ENCODE measurements at regions not wholly inside any gene's neighbourhood (a gene's known extent, or its start where the extent isn't known, plus 50 kb on each side); places are given as distances from the start of the nearest gene placed in this dataset.

DNA sequence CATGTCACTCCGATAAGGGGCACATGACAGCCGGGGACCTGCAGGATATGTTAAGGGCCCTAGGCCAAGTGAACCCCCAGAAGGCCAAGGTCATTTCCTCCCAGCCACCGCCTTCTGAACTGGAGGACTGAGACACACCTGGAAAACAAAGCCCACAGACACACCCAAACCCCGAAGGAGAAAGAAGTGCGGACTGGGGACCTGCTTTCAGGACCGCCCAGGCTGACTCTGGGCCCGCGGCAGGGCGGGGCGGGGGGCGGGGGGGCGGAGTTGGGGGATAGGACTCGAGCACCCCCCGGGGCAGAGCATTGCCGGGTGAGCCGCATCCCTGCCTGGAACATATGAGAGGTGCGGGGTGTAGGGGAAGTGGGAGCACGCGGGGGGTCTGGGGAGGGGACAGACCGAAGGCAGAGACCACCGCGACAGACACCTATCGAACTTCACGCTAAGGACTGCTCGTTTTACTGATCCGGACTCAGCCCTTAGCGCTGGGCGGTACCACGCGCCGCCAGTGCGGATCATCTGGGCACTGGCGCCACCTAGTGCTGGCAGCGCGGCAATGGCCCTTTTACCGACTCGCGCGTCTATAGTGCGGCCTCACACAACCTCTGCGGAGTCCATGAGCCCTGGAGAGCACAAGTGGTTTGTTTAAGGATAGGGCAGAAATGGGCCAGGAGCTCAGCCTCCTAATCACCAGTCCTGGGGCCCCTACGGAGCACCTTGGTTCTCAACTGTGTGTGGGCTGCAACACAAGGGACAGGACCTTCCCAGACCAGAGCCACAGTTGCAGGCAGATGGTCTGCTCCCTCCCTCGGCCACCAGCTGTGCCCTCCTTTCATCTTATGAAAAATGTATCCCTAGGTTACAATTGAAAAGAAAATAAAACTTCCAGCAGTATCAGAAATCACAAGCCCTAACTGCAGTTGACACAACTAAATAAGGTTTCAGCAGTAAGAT, 157.6 kb downstream of the HERPUD2 start:
- intact Hi-C loops (cut with DNase I; ENCODE audit: low total_unique reads): no loop called here
- no peak overlapping the region for H3K27ac ChIP-seq
- no peaks in the 10 kb centered on the region for H3K9me3 ChIP-seq
- H3K4me3 ChIP-seq: peak overlapping the region; percentile 40 to 56
- peak; percentile 89 for DNase-seq
- H3K27me3 ChIP-seq: no peaks in the 10 kb centered on the region
- H3K4me1 ChIP-seq: no peaks in the 10 kb centered on the region
- TF ChIP-seq, protein P1, sequence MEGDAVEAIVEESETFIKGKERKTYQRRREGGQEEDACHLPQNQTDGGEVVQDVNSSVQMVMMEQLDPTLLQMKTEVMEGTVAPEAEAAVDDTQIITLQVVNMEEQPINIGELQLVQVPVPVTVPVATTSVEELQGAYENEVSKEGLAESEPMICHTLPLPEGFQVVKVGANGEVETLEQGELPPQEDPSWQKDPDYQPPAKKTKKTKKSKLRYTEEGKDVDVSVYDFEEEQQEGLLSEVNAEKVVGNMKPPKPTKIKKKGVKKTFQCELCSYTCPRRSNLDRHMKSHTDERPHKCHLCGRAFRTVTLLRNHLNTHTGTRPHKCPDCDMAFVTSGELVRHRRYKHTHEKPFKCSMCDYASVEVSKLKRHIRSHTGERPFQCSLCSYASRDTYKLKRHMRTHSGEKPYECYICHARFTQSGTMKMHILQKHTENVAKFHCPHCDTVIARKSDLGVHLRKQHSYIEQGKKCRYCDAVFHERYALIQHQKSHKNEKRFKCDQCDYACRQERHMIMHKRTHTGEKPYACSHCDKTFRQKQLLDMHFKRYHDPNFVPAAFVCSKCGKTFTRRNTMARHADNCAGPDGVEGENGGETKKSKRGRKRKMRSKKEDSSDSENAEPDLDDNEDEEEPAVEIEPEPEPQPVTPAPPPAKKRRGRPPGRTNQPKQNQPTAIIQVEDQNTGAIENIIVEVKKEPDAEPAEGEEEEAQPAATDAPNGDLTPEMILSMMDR (IDR thresholded peaks at IDR 0.05): peak; percentile 75 to 90 (median 89)
- TF ChIP-seq POLR2A (IDR thresholded peaks at IDR 0.05): no peak
- no peaks in the 10 kb centered on the region for H3K36me3 ChIP-seq (ENCODE audit: low read depth, missing control alignments)
- 5 to 9% methylated on average over 19 to 43 of the region's 43 CpGs for WGBS, 2 donors

DNA sequence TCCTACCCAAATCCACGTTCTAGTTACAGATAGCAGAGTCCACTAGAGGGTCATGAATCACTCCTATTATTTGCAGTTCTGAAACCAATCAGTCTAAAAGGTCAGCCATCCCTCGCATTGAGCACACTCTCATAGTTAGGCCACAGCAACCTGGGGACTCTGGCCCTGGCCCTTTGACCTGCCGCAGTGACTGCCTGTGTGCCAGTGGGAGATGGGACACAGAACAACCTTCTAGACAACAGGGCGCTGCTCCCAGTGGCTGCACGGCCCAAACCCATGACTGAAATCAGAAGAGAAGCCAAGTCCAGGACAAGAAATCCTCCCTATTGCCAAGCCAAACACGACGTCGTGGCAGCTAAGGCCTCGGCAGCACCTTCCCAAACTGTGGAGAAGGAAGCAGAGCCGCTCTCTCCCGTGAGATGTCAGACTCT, 158.5 kb downstream of the HERPUD2 start:
- Histone ChIP-seq H3K9me3 (no peaks in the 10 kb centered on the region), H3K36me3 (ENCODE audit: low read depth, missing control alignments) (no peaks in the 10 kb centered on the region), H3K27ac (no peak overlapping the region), H3K27me3 (no peaks in the 10 kb centered on the region), H3K4me1 (no peaks in the 10 kb centered on the region), H3K4me3 (no peak overlapping the region)
- DNase-seq: no peak
- TF ChIP-seq, protein P1 (IDR thresholded peaks at IDR 0.05): no peak
- no peak for TF ChIP-seq POLR2A (IDR thresholded peaks at IDR 0.05)
- WGBS, 2 donors: 54 to 63% methylated on average over 11 of the region's 11 CpGs
- intact Hi-C loops (cut with DNase I; ENCODE audit: low total_unique reads): no loop called here

DNA sequence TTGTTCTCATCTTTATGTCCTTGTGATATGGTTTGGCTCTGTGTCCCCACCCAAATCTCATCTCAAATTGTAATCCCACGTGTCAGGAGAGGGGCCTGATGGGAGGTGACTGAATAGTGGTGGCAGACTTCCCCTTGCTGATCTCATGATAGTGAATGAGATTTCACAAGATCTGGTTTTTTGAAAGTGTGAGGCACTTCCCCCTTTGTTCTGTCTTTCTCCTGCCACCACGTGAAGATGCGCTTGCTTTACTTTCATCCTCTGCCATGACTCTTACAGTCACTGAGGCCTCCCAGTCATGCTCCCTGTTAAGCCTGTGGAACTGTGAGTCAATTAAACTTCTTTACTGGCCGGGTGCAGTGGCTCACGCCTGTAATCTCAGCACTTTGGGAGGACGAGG, 161.0 kb downstream of the HERPUD2 start:
- no peak for DNase-seq
- intact Hi-C loops (cut with DNase I; ENCODE audit: low total_unique reads): no loop called here
- Histone ChIP-seq H3K27ac (no peak overlapping the region), H3K9me3 (no peaks in the 10 kb centered on the region), H3K27me3 (no peaks in the 10 kb centered on the region), H3K36me3 (ENCODE audit: low read depth, missing control alignments) (no peaks in the 10 kb centered on the region), H3K4me1 (no peaks in the 10 kb centered on the region), H3K4me3 (no peak overlapping the region)
- 80 to 91% methylated on average over 6 of the region's 6 CpGs for WGBS, 2 donors
- no peak for TF ChIP-seq POLR2A (IDR thresholded peaks at IDR 0.05)
- TF ChIP-seq, protein P1 (IDR thresholded peaks at IDR 0.05): no peak

DNA sequence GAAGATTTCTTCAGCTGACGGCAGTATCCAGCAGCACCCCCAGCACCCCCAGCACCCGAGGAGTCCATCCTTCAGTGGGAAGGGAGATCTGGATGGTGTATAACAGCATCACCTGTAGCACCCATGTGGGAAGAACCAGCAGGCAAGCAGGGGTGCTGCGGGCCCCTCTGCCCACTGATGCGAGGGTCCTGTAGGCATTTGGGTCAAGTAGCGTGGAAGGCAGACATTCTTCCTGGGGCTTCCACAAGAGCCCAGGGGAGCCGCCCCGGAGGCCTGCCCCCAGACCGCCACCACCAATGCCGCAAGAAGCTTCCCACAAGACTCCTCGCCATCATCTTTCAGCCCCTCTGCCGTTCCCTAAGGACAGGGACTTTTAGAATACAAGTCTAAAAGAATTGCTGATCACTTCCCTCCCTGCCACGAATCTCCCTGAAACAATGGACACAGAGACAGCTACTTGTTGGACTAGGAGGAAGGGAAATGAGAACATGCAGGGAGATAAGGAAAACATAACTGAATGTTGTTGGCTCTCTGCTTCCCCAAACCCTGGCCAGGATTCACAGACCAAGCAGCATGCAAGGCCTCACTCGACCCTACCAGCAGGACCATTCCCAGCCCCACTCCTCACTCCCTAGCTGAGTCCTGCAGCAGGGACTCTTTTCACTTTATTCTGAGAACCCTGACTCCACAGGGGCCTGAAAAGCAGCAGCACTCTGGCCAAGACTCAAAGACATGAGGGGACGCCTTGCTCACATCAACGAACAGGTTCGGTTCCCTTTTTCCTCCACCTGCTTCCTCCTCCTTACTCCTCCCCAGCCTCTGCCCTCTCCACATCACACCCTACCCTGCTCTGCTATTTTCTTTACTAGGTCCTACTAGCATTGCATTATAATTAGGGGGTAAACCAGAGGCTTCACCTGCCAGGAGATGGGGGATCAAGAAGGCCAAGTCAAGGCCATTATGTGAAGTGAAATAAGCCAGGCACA, 164.5 kb downstream of the HERPUD2 start:
- Histone ChIP-seq H3K27ac (no peak overlapping the region), H3K4me1 (no peaks in the 10 kb centered on the region), H3K4me3 (no peak overlapping the region), H3K27me3 (no peaks in the 10 kb centered on the region), H3K36me3 (ENCODE audit: low read depth, missing control alignments) (no peaks in the 10 kb centered on the region), H3K9me3 (no peaks in the 10 kb centered on the region)
- 73 to 79% methylated on average over 14 to 16 of the region's 16 CpGs for WGBS, 2 donors
- intact Hi-C loops (cut with DNase I; ENCODE audit: low total_unique reads): no loop called here
- no peak for TF ChIP-seq POLR2A (IDR thresholded peaks at IDR 0.05)
- TF ChIP-seq, protein P1 (IDR thresholded peaks at IDR 0.05): no peak
- no peak for DNase-seq
